ENCODE measurements at regions not wholly inside any gene's neighbourhood (a gene's known extent, or its start where the extent isn't known, plus 50 kb on each side); places are given as distances from the start of the nearest gene placed in this dataset.

DNA sequence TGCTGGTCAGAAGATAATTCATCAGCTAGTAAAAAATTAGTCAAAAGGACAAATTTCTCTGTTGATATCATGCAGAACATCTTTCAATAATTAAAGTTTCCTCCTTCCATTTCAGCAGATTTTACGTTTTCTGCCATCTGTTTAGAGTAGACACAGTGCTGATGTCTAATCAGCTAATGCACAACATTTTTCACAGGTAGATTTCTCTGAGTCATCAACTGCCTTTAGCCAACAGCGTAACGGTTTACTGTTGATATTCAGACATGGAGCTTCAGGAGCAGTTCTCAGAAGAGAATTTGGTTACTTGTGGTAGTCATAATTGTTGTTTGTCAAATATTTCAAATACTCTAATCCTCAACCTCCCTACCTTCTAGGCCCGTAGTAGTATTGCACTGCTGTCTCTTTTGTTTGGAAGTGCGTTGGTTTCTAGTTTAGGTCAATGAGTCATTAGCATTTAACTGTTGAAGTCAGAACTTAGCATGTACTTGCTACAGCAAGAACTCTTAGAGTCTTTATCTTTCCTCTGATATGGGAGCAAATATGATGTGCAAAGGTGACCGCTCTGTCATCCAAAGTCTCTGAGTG, 86.8 kb upstream of the TFPI start:
- ATAC-seq (no peak), DNase-seq (no peak)
- Histone ChIP-seq H3K4me3 (no peak overlapping the region), H3K4me1 (no peaks in the 10 kb centered on the region), H3K27me3 (ENCODE audit: low read depth) (no peaks in the 10 kb centered on the region), H3K27ac (no peak overlapping the region), H3K9me3 (no peaks in the 10 kb centered on the region), H3K36me3 (no peaks in the 10 kb centered on the region)
- no peak for TF ChIP-seq CTCF (IDR thresholded peaks at IDR 0.05)
- intact Hi-C loops (cut with DNase I), result no loop called here

DNA sequence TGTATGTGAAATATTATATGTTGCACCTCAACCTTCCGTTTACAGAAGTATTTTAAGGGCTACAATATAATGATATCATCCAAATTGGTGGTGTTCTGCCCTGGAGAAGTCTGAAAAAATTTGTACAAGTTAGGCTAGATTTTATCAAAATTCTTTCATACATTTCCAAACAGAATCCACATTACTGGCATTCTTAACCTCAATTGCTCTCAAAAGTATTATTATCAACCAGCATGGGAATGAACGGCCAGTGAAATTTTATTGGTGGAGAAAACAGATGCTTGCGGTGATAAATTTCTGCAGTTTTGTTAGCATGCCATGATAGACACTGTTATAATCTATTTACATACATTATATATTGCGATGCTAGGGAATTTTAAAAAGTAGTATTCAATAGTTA, 88.3 kb upstream of the TFPI start:
- H3K4me1 ChIP-seq, result no peaks in the 10 kb centered on the region
- no peaks in the 10 kb centered on the region for H3K27me3 ChIP-seq (ENCODE audit: low read depth)
- ATAC-seq (no peak), DNase-seq (no peak)
- TF ChIP-seq CTCF (IDR thresholded peaks at IDR 0.05), result no peak
- H3K9me3 ChIP-seq, result no peaks in the 10 kb centered on the region
- intact Hi-C loops (cut with DNase I), result no loop called here
- no peak overlapping the region for H3K4me3 ChIP-seq
- H3K27ac ChIP-seq, result no peak overlapping the region
- no peaks in the 10 kb centered on the region for H3K36me3 ChIP-seq

DNA sequence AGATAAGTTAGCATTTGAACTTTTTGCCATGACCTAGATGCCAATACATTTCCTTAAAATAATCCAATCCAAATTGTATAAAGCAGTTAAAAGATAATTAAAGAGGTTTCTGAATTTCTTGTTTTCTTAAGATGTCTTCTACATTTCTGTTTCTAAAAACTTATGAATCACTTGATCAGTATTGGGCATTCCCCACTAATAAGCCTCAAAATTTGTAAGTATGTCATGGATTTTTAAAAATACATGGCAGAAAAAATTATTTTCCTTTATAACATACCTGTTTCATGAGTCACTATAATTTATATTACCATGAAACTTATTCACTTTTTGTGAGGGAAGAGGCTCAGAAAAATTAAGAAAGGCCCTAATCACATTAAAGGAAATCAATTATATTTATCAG, 90.3 kb upstream of the TFPI start:
- Histone ChIP-seq H3K4me3 (no peak overlapping the region), H3K4me1 (no peaks in the 10 kb centered on the region), H3K27ac (no peak overlapping the region), H3K9me3 (no peaks in the 10 kb centered on the region), H3K27me3 (ENCODE audit: low read depth) (no peaks in the 10 kb centered on the region), H3K36me3 (no peaks in the 10 kb centered on the region)
- TF ChIP-seq CTCF (IDR thresholded peaks at IDR 0.05), result no peak
- ATAC-seq (no peak), DNase-seq (no peak)
- intact Hi-C loops (cut with DNase I), result no loop called here

GRCh38 chr2:187644981-187645380, 90.7 kb upstream of the TFPI start:
- no peak for DNase-seq
- H3K4me1 ChIP-seq, result no peaks in the 10 kb centered on the region
- no peak for TF ChIP-seq CTCF (IDR thresholded peaks at IDR 0.05)
- H3K4me3 ChIP-seq, result no peak overlapping the region
- H3K27ac ChIP-seq, result no peak overlapping the region
- H3K36me3 ChIP-seq, result no peaks in the 10 kb centered on the region
- intact Hi-C loops (cut with DNase I), result no loop called here
- no peaks in the 10 kb centered on the region for H3K27me3 ChIP-seq (ENCODE audit: low read depth)
- no peak for ATAC-seq
- no peaks in the 10 kb centered on the region for H3K9me3 ChIP-seq

DNA sequence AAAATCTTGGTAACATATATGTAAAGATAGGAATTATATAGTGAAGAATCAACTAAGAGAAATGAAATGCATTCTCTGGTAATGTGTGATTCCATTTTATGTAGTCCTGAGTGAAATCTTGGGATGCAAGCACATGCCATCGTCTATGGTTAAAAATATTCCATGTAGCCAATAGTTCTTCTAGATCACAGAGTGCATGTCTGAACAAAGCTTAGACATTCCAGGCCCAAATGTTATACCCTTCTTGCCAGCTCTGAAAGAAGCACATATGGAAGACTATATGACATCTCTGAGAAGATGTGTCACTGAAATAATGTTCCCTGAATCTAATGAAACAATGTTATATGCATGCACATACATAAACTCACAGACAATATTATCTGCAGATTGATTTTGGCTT, 92.3 kb upstream of the TFPI start:
- H3K27me3 ChIP-seq (ENCODE audit: low read depth), result no peaks in the 10 kb centered on the region
- TF ChIP-seq CTCF (IDR thresholded peaks at IDR 0.05), result no peak
- intact Hi-C loops (cut with DNase I), result no loop called here
- no peaks in the 10 kb centered on the region for H3K36me3 ChIP-seq
- ATAC-seq, result no peak
- no peak overlapping the region for H3K27ac ChIP-seq
- H3K9me3 ChIP-seq, result no peaks in the 10 kb centered on the region
- no peak overlapping the region for H3K4me3 ChIP-seq
- no peaks in the 10 kb centered on the region for H3K4me1 ChIP-seq
- DNase-seq, result no peak

DNA sequence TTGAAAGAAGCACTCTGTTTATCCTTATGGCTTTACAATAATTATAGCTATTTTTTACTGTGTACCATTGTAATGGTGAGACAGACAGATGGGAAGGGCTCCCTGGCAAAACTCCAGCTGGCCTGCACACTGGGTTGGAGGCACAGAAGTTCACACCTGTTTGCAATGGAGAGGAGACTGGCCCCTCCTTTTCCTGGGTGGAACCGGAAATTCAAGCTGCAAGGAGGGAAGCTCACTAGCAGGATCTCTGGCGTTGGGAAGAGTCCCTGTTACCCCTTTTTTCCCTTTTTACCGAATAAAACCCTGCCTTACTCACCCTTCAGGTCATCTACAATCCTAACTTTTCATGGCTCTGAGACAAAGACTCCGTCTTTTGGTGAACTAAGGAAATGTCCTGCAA, 100.3 kb upstream of the TFPI start:
- no peaks in the 10 kb centered on the region for H3K36me3 ChIP-seq
- H3K27me3 ChIP-seq (ENCODE audit: low read depth), result no peaks in the 10 kb centered on the region
- ATAC-seq (no peak), DNase-seq (no peak)
- H3K4me3 ChIP-seq, result no peak overlapping the region
- intact Hi-C loops (cut with DNase I), result no loop called here
- H3K9me3 ChIP-seq, result no peaks in the 10 kb centered on the region
- no peak for TF ChIP-seq CTCF (IDR thresholded peaks at IDR 0.05)
- no peak overlapping the region for H3K27ac ChIP-seq
- H3K4me1 ChIP-seq, result no peaks in the 10 kb centered on the region
